ENCODE measurements at regions not wholly inside any gene's neighbourhood (a gene's known extent, or its start where the extent isn't known, plus 50 kb on each side); places are given as distances from the start of the nearest gene placed in this dataset.

- no peak for DNase-seq
- H2AFZ ChIP-seq (ENCODE audit: insufficient read depth, low read depth, low read length, poor library complexity, severe bottlenecking): no peak overlapping the region
- H3K9ac ChIP-seq (ENCODE audit: insufficient read depth, low read length, poor library complexity, severe bottlenecking): no peak overlapping the region
- Mint-ChIP-seq H3K4me3 (no peak overlapping the region), H3K4me1 (no peaks in the 10 kb centered on the region), H3K27me3 (ENCODE audit: low read depth in 3 of 3) (peaks cover 1 to 7% (median 3%) of the 10 kb centered on the region in 3 donors), H3K27ac (no peak overlapping the region), H3K9me3 (peaks cover 0 to 5% (median 1%) of the 10 kb centered on the region in 7 donors), H3K36me3 (no peaks in the 10 kb centered on the region)
- H3K9me3 ChIP-seq (replicated peaks in 1 of 2; ENCODE audit: control insufficient read depth in 1 of 2, insufficient read depth in 1 of 2, low read length in 2 of 2): no peaks in the 10 kb centered on the region
- H3K4me2 ChIP-seq (replicated peaks; ENCODE audit: extremely low read depth, low read length, poor library complexity, severe bottlenecking): no peak overlapping the region
- H3K4me3 ChIP-seq (replicated peaks in 1 of 3; ENCODE audit: low read depth in 2 of 3, low read length in 3 of 3): no peak overlapping the region
- no CpG with 5 or more reads among the region's 3 CpGs for WGBS (ENCODE audit: insufficient coverage)
- no peak overlapping the region for H3K27ac ChIP-seq (ENCODE audit: low read depth in 1 of 2, low read length in 2 of 2)
- no peaks in the 10 kb centered on the region for H3K27me3 ChIP-seq (ENCODE audit: control insufficient read depth in 2 of 2, insufficient read depth in 2 of 2, low read length in 2 of 2)
- H4K20me1 ChIP-seq (ENCODE audit: insufficient read depth, low read length): no peaks in the 10 kb centered on the region
- TF ChIP-seq CTCF (IDR thresholded peaks at IDR 0.05): no peak
- intact Hi-C loops (cut with micrococcal nuclease): no loop called here
- no peaks in the 10 kb centered on the region for H3K79me2 ChIP-seq (ENCODE audit: insufficient read depth, low read length)
- no peaks in the 10 kb centered on the region for H3K36me3 ChIP-seq (replicated peaks in 1 of 2; ENCODE audit: control insufficient read depth in 1 of 2, insufficient read depth in 2 of 2, low read length in 2 of 2)
- no peaks in the 10 kb centered on the region for H3K4me1 ChIP-seq (ENCODE audit: control insufficient read depth in 1 of 2, insufficient read depth in 2 of 2, low read length in 2 of 2)
These were observed 567.4 kb downstream of the MED13L start for GRCh38 chr12:115710104-115710564.

GRCh38 chr12:115709540-115710011 lies 567.9 kb downstream of the MED13L start:
- Histone ChIP-seq H4K20me1 (ENCODE audit: insufficient read depth, low read length) (no peaks in the 10 kb centered on the region), H3K4me1 (ENCODE audit: control insufficient read depth in 1 of 2, insufficient read depth in 2 of 2, low read length in 2 of 2) (no peaks in the 10 kb centered on the region), H3K27ac (ENCODE audit: low read depth in 1 of 2, low read length in 2 of 2) (no peak overlapping the region), H3K9ac (ENCODE audit: insufficient read depth, low read length, poor library complexity, severe bottlenecking) (no peak overlapping the region), H3K27me3 (ENCODE audit: control insufficient read depth in 2 of 2, insufficient read depth in 2 of 2, low read length in 2 of 2) (no peaks in the 10 kb centered on the region), H3K4me2 (replicated peaks; ENCODE audit: extremely low read depth, low read length, poor library complexity, severe bottlenecking) (no peak overlapping the region), H3K79me2 (ENCODE audit: insufficient read depth, low read length) (no peaks in the 10 kb centered on the region), H3K36me3 (replicated peaks in 1 of 2; ENCODE audit: control insufficient read depth in 1 of 2, insufficient read depth in 2 of 2, low read length in 2 of 2) (no peaks in the 10 kb centered on the region), H2AFZ (ENCODE audit: insufficient read depth, low read depth, low read length, poor library complexity, severe bottlenecking) (no peak overlapping the region), H3K9me3 (replicated peaks in 1 of 2; ENCODE audit: control insufficient read depth in 1 of 2, insufficient read depth in 1 of 2, low read length in 2 of 2) (no peaks in the 10 kb centered on the region), H3K4me3 (replicated peaks in 1 of 3; ENCODE audit: low read depth in 2 of 3, low read length in 3 of 3) (no peak overlapping the region)
- Mint-ChIP-seq H3K4me3 (no peak overlapping the region), H3K9me3 (peaks cover 0 to 3% (median 1%) of the 10 kb centered on the region in 7 donors), H3K27ac (no peak overlapping the region), H3K36me3 (no peaks in the 10 kb centered on the region), H3K4me1 (no peaks in the 10 kb centered on the region), H3K27me3 (ENCODE audit: low read depth in 3 of 3) (peaks cover 1 to 4% (median 3%) of the 10 kb centered on the region in 3 donors)
- WGBS (ENCODE audit: insufficient coverage): 77% methylated on average over 9 of the region's 10 CpGs
- DNase-seq: no peak
- intact Hi-C loops (cut with micrococcal nuclease): no loop called here
- TF ChIP-seq CTCF (IDR thresholded peaks at IDR 0.05): no peak
